ENCODE measurements at regions not wholly inside any gene's neighbourhood (a gene's known extent, or its start where the extent isn't known, plus 50 kb on each side); places are given as distances from the start of the nearest gene placed in this dataset.

DNA sequence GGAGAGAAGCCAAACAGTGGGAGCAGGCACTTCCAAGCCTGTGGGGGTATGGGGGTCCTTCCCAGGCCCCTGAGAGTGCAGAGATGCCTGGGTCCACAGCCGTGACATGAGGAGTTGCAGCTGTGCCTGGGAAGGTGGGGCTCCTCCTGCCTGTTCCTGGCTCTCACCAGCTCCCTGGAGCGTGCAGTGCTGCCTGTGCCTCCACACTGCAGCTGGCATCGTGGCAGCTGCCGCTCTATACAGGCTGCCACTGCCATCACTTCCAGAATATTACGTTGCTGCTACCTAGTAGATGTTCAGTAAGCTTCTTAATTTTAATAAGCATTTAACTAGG is 223.7 kb downstream of the KCNC2 start:
- TF ChIP-seq, protein P1, sequence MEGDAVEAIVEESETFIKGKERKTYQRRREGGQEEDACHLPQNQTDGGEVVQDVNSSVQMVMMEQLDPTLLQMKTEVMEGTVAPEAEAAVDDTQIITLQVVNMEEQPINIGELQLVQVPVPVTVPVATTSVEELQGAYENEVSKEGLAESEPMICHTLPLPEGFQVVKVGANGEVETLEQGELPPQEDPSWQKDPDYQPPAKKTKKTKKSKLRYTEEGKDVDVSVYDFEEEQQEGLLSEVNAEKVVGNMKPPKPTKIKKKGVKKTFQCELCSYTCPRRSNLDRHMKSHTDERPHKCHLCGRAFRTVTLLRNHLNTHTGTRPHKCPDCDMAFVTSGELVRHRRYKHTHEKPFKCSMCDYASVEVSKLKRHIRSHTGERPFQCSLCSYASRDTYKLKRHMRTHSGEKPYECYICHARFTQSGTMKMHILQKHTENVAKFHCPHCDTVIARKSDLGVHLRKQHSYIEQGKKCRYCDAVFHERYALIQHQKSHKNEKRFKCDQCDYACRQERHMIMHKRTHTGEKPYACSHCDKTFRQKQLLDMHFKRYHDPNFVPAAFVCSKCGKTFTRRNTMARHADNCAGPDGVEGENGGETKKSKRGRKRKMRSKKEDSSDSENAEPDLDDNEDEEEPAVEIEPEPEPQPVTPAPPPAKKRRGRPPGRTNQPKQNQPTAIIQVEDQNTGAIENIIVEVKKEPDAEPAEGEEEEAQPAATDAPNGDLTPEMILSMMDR (conservative IDR thresholded peaks at IDR 0.05 in 1 of 2, IDR thresholded peaks at IDR 0.05 in 1 of 2; ENCODE audit: low read depth in 1 of 2, low read length in 2 of 2) = no peak
- no peak for TF ChIP-seq EZH2 (IDR thresholded peaks at IDR 0.05; ENCODE audit: low read length, missing control alignments)
